ENCODE measurements at regions not wholly inside any gene's neighbourhood (a gene's known extent, or its start where the extent isn't known, plus 50 kb on each side); places are given as distances from the start of the nearest gene placed in this dataset.

GRCh38 chr16:52634104-52634503, 87.2 kb upstream of the TOX3 start:
- no peak for TF ChIP-seq CTCF (tag by site-specific recombination; IDR thresholded peaks at IDR 0.05)
- no peak for TF ChIP-seq ZNF830 (tag by site-specific recombination; IDR thresholded peaks at IDR 0.05; ENCODE audit: low read depth)
- TF ChIP-seq REST (tag by site-specific recombination; IDR thresholded peaks at IDR 0.05) = no peak
- no peak for TF ChIP-seq ZBTB20 (tag by site-specific recombination; IDR thresholded peaks at IDR 0.05)
- no peak for TF ChIP-seq ZNF692 (tag by site-specific recombination; IDR thresholded peaks at IDR 0.05)
- TF ChIP-seq ZNF530 (tag by site-specific recombination; IDR thresholded peaks at IDR 0.05; ENCODE audit: low read depth) = no peak
- TF ChIP-seq ZNF837 (tag by site-specific recombination; IDR thresholded peaks at IDR 0.05) = no peak

Measured in HEK293 (cell line).